GM12878 (cell line): ENCODE measurements at regions not wholly inside any gene's neighbourhood (a gene's known extent, or its start where the extent isn't known, plus 50 kb on each side); places are given as distances from the start of the nearest gene placed in this dataset.
A peak's percentile ranks its signal among the peaks of the same experiment; 100 is the strongest.

Experiments used
- CTCF ChIP-seq, 3 experiments: IDR thresholded peaks in 2 of 3; conservative IDR thresholded peaks in 1 of 3; 2 replicates each; pipeline ENCODE4 v1.5.1; 2011; ENCODE audit warnings: low read depth in 3 of 3, low read length in 3 of 3, mild to moderate bottlenecking in 3 of 3, control low read depth in 2 of 3, moderate library complexity in 2 of 3, inconsistent platforms in 1 of 3, mixed read lengths in 1 of 3; ENCODE audit not compliant: control insufficient read depth in 2 of 3, insufficient read depth in 1 of 3; ENCODE audit errors: extremely low read depth in 1 of 3
- ETV6 ChIP-seq, 2 experiments: fragments of 450-650 bp in 1 of 2; IDR thresholded peaks in 1 of 2; conservative IDR thresholded peaks in 1 of 2; 2 replicates each; pipeline ENCODE4 v1.6.1; 2014; ENCODE audit warnings: antibody characterized with exemption in 1 of 2, borderline replicate concordance in 1 of 2, low read depth in 1 of 2, mild to moderate bottlenecking in 1 of 2, moderate library complexity in 1 of 2
- HCFC1 ChIP-seq: fragments of 150-350 bp; IDR thresholded peaks from 2 replicates; pipeline ENCODE4 v1.6.1; 2014; ENCODE audit warnings: low read length
- MTA2 ChIP-seq: fragments of 450-650 bp; IDR thresholded peaks from 2 replicates; pipeline ENCODE4 v1.6.1; 2016; ENCODE audit warnings: low read depth, mild to moderate bottlenecking, moderate library complexity
- PAX5 ChIP-seq: IDR thresholded peaks from 2 replicates; pipeline ENCODE4 v1.6.1; 2011; ENCODE audit warnings: low read depth, low read length, borderline replicate concordance
- SKIL ChIP-seq: fragments of 450-650 bp; IDR thresholded peaks from 2 replicates; pipeline ENCODE4 v1.6.1; 2017; ENCODE audit warnings: mild to moderate bottlenecking, low read depth, inconsistent platforms; ENCODE audit not compliant: poor library complexity, severe bottlenecking
- SREBF1 ChIP-seq: IDR thresholded peaks from 2 replicates; pipeline ENCODE4 v1.6.1; 2012; ENCODE audit warnings: mild to moderate bottlenecking, low read length
- SRF ChIP-seq, 2 experiments: IDR thresholded peaks; 2 replicates each; pipeline ENCODE4 v1.6.1; 2011; ENCODE audit warnings: low read depth in 2 of 2, low read length in 2 of 2, mild to moderate bottlenecking in 1 of 2, moderate library complexity in 1 of 2
- SUZ12 ChIP-seq: fragments of 200-600 bp; sonication (generic); IDR thresholded peaks from one replicate; pipeline ENCODE4 v1.6.1; 2018; ENCODE audit warnings: antibody characterized with exemption, mild to moderate bottlenecking; ENCODE audit not compliant: unreplicated experiment
- ZBED1 ChIP-seq: IDR thresholded peaks from 2 replicates; pipeline ENCODE4 v1.6.1; 2016; ENCODE audit warnings: borderline replicate concordance
- ZNF274 ChIP-seq: IDR thresholded peaks from one replicate; pipeline ENCODE4 v1.8.0; 2011; ENCODE audit not compliant: insufficient read length, insufficient read depth

GRCh38 chr14:50038398-50039119 is 77.8 kb downstream of the VCPKMT start (continued):
- TF ChIP-seq CTCF (IDR thresholded peaks at IDR 0.05 in 2 of 3, conservative IDR thresholded peaks at IDR 0.05 in 1 of 3; ENCODE audit: control insufficient read depth in 2 of 3, extremely low read depth in 1 of 3, insufficient read depth in 1 of 3, low read depth in 3 of 3, low read length in 3 of 3) (0 out of 6 replicates have a peak, but pooled peaks of 2 of the 3 experiments have one; percentile 10), SKIL (peak; percentile 99), ETV6 (conservative IDR thresholded peaks at IDR 0.05 in 1 of 2, IDR thresholded peaks at IDR 0.05 in 1 of 2; ENCODE audit: borderline replicate concordance in 1 of 2, low read depth in 1 of 2) (peak in 1 of 2 experiments; percentile 97; a peak in 2 of 4 replicates), MTA2 (peak; percentile 99), ZBED1 (peak; percentile 98; the same call in 1 of the 2 replicates), HCFC1 (no peak), SRF (IDR thresholded peaks at IDR 0.05; ENCODE audit: low read depth in 2 of 2, low read length in 2 of 2) (peak in 1 of 2 experiments; percentile 67; a peak in 1 of 4 replicates), ZNF274 (no peak), SREBF1 (no peak), SUZ12 (no peak), PAX5 (peak; percentile 95)
- TF ChIP-seq, all 136 proteins: peak for 71
